Neural progenitor cell (in vitro differentiated cells): ENCODE measurements at regions not wholly inside any gene's neighbourhood (a gene's known extent, or its start where the extent isn't known, plus 50 kb on each side); places are given as distances from the start of the nearest gene placed in this dataset.
"Not testable (repeated sequence)": the region's sequence is repeated elsewhere in the genome, so short reads cannot be mapped to it uniquely, and the experiment has no call there.

Experiments
- EZH2 ChIP-seq: fragments of 200-600 bp; sonication (generic); IDR thresholded peaks from 2 replicates; pipeline ENCODE4 v1.6.1; 2017; ENCODE audit warnings: antibody characterized with exemption, mild to moderate bottlenecking, moderate library complexity
- EZH2phosphoT487 ChIP-seq: fragments of 200-600 bp; sonication (generic); IDR thresholded peaks from 2 replicates; pipeline ENCODE4 v1.6.1; 2017; ENCODE audit warnings: antibody characterized with exemption
- TF ChIP-seq, protein P1 (sequence below): fragments of 200-600 bp; sonication (generic); IDR thresholded peaks from 2 replicates; pipeline ENCODE4 v1.5.1; 2017; ENCODE audit warnings: antibody characterized with exemption, mild to moderate bottlenecking

DNA sequence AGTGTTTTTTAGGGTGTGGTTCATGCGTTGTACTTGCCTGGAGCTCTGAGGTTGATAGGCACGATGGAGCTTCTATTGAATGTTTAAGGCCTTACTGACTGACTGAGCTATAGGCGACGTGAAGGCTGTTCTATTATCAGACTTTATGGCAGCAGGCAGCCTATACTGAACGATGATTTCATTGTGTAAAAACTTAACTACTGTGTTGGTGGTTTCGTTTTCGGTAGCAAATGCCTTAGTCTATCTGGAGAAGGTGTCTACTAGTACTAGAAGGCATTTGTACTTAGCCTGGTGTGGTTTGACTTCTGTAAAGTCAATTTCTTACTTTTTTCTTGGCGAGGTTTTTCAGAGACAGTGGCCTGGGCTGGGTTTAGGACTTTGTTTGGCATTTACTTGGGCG is 194.4 kb downstream of the OTOP1 start:
- TF ChIP-seq, protein P1, sequence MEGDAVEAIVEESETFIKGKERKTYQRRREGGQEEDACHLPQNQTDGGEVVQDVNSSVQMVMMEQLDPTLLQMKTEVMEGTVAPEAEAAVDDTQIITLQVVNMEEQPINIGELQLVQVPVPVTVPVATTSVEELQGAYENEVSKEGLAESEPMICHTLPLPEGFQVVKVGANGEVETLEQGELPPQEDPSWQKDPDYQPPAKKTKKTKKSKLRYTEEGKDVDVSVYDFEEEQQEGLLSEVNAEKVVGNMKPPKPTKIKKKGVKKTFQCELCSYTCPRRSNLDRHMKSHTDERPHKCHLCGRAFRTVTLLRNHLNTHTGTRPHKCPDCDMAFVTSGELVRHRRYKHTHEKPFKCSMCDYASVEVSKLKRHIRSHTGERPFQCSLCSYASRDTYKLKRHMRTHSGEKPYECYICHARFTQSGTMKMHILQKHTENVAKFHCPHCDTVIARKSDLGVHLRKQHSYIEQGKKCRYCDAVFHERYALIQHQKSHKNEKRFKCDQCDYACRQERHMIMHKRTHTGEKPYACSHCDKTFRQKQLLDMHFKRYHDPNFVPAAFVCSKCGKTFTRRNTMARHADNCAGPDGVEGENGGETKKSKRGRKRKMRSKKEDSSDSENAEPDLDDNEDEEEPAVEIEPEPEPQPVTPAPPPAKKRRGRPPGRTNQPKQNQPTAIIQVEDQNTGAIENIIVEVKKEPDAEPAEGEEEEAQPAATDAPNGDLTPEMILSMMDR, result not testable (repeated sequence)
- not testable (repeated sequence) for TF ChIP-seq EZH2phosphoT487, EZH2
